Activated T-cell treated with anti-CD3 and anti-CD28 coated beads, Interleukin-2, amount 50 U/mL, for 72 hours (primary cell): ENCODE measurements at regions not wholly inside any gene's neighbourhood (a gene's known extent, or its start where the extent isn't known, plus 50 kb on each side); places are given as distances from the start of the nearest gene placed in this dataset.
A peak's percentile ranks its signal among the peaks of the same experiment; 100 is the strongest.

ENCODE experiments used
- ATAC-seq, 2 donors: fragments of 150-1000 bp; cut with Tn5 transposase; replicated peaks in 1 of 2; 2 replicates each; pipeline ENCODE4 v1.10.0; 2021; ENCODE audit warnings: moderate library complexity in 2 of 2, mild to moderate bottlenecking in 1 of 2
- DNase-seq, 2 donors: peaks; one replicate each; pipeline ENCODE4 v3.0.0; 2021 to 2022; ENCODE audit warnings: mixed read lengths in 1 of 2
- H3K27ac Mint-ChIP-seq: one replicate; pipeline ENCODE4 v1.8.0; 2022; ENCODE audit warnings: mild to moderate bottlenecking, moderate library complexity, mixed read lengths
- H3K27me3 Mint-ChIP-seq: one replicate; pipeline ENCODE4 v1.8.0; 2022; ENCODE audit warnings: low read depth, mixed read lengths
- H3K36me3 Mint-ChIP-seq, 2 donors: one replicate each; pipeline ENCODE4 v1.8.0; 2022; ENCODE audit warnings: mixed read lengths in 2 of 2, mild to moderate bottlenecking in 1 of 2; ENCODE audit not compliant: insufficient read depth in 2 of 2
- H3K4me1 Mint-ChIP-seq: one replicate; pipeline ENCODE4 v1.8.0; 2022; ENCODE audit warnings: low read depth, mixed read lengths
- H3K4me3 Mint-ChIP-seq, 2 donors: one replicate each; pipeline ENCODE4 v1.8.0; 2022; ENCODE audit warnings: mild to moderate bottlenecking in 2 of 2, mixed read lengths in 2 of 2, moderate library complexity in 2 of 2
- H3K9me3 Mint-ChIP-seq, 2 donors: one replicate each; pipeline ENCODE4 v1.8.0; 2022; ENCODE audit warnings: mixed read lengths in 2 of 2

GRCh38 chr10:69726850-69727249 is 74.9 kb upstream of the COL13A1 start:
- DNase-seq (no peak), ATAC-seq (no peak)
- H3K9me3 Mint-ChIP-seq: no peaks in the 10 kb centered on the region
- no peaks in the 10 kb centered on the region for H3K4me1 Mint-ChIP-seq
- H3K27ac Mint-ChIP-seq: no peak overlapping the region
- no peak overlapping the region for H3K4me3 Mint-ChIP-seq
- H3K36me3 Mint-ChIP-seq: no peaks in the 10 kb centered on the region
- H3K27me3 Mint-ChIP-seq: peaks cover 39% of the 10 kb centered on the region

- DNase-seq: no peak
- Mint-ChIP-seq H3K9me3 (no peaks in the 10 kb centered on the region), H3K4me1 (no peaks in the 10 kb centered on the region), H3K4me3 (no peak overlapping the region), H3K27ac (no peak overlapping the region), H3K27me3 (peaks cover 29% of the 10 kb centered on the region), H3K36me3 (no peaks in the 10 kb centered on the region)
- ATAC-seq: peak in 1 of 2 donors; percentile 51
These were observed 73.3 kb upstream of the COL13A1 start for GRCh38 chr10:69728335-69728870.

GRCh38 chr10:69729326-69730048 is 72.2 kb upstream of the COL13A1 start:
- H3K27me3 Mint-ChIP-seq: peaks cover 18% of the 10 kb centered on the region
- ATAC-seq (no peak), DNase-seq (no peak)
- H3K9me3 Mint-ChIP-seq: no peaks in the 10 kb centered on the region
- no peak overlapping the region for H3K4me3 Mint-ChIP-seq
- no peaks in the 10 kb centered on the region for H3K36me3 Mint-ChIP-seq
- no peak overlapping the region for H3K27ac Mint-ChIP-seq
- peaks cover 7% of the 10 kb centered on the region for H3K4me1 Mint-ChIP-seq

- Mint-ChIP-seq H3K9me3 (no peaks in the 10 kb centered on the region), H3K27me3 (peaks cover 15% of the 10 kb centered on the region), H3K4me3 (no peak overlapping the region), H3K4me1 (peaks cover 18% of the 10 kb centered on the region), H3K27ac (no peak overlapping the region), H3K36me3 (no peaks in the 10 kb centered on the region)
- DNase-seq (no peak), ATAC-seq (no peak)
These were observed 71.2 kb upstream of the COL13A1 start for GRCh38 chr10:69730251-69731156.

DNA sequence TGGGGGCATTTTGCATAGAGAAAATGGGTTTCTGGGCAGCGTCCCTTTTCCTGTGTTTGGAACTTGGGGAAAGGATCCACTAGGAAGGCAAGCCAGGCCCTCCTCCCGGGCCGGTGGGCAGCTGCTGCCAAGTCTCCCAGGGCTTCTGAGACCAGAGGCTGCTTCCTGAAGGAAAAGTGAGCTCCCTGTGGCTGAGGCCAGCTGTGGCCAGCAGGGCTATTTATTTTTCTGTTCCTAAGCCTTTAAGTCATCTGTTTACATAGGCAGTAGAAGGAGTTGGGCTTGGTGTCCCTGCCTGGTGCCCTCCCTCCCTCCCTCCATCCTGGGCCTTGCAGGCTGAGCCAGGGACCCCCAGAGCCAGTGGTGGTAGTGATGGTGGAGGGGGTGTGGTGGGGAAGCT is 70.5 kb upstream of the COL13A1 start:
- no peak for DNase-seq
- no peak overlapping the region for H3K4me3 Mint-ChIP-seq
- H3K4me1 Mint-ChIP-seq: peaks cover 23% of the 10 kb centered on the region
- no peak overlapping the region for H3K27ac Mint-ChIP-seq
- no peaks in the 10 kb centered on the region for H3K36me3 Mint-ChIP-seq
- no peaks in the 10 kb centered on the region for H3K9me3 Mint-ChIP-seq
- no peak for ATAC-seq
- peaks cover 12% of the 10 kb centered on the region for H3K27me3 Mint-ChIP-seq

DNA sequence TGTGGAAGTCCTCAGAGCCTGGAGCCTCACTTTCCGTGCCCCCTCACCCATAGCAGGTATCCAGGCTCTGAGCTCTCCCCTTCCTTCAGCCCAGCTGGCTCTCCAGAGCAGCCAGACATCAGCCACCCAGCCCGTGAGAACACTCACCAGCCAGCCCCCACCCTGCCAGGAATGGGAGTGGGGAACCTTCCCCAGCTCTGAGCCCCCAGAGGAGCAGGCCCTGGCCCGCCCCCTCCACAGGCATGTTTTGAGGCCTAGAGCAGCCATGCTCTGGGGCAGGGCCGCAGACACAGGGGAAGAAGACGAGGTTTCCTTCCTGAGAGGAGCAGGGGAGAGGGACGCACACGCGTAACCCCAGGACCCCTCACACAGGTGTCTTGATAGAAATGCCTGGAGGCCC is 70.0 kb upstream of the COL13A1 start:
- DNase-seq (no peak), ATAC-seq (no peak)
- H3K4me1 Mint-ChIP-seq: peaks cover 23% of the 10 kb centered on the region
- peaks cover 7% of the 10 kb centered on the region for H3K27me3 Mint-ChIP-seq
- H3K9me3 Mint-ChIP-seq: no peaks in the 10 kb centered on the region
- H3K4me3 Mint-ChIP-seq: no peak overlapping the region
- no peak overlapping the region for H3K27ac Mint-ChIP-seq
- no peaks in the 10 kb centered on the region for H3K36me3 Mint-ChIP-seq

- DNase-seq: no peak
These were observed 69.4 kb upstream of the COL13A1 start for GRCh38 chr10:69732147-69732825.

DNA sequence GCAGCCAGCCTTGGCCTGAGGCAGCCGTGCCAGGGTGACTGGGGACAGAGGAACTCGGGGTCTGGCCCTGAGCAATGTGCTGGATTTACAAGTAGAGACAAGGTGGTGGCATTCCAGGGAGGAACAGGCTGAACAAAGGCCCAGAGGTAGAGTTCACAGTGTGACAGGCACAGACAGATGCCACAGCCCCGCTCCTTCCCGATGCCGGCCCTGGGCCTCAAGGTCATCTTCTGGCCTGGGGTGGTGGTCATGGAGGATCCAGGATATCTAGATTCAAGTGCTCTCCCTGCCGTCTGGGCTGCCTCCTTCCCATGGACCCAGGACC is 68.9 kb upstream of the COL13A1 start:
- H3K9me3 Mint-ChIP-seq: no peaks in the 10 kb centered on the region
- no peak for DNase-seq
- H3K4me3 Mint-ChIP-seq: no peak overlapping the region

More at GRCh38 chr10:69732147-69732825, 69.4 kb upstream of the COL13A1 start:
- no peak for ATAC-seq
- H3K9me3 Mint-ChIP-seq: no peaks in the 10 kb centered on the region
- H3K27ac Mint-ChIP-seq: no peak overlapping the region
- peaks cover 23% of the 10 kb centered on the region for H3K4me1 Mint-ChIP-seq
- no peaks in the 10 kb centered on the region for H3K36me3 Mint-ChIP-seq
- peaks cover 5% of the 10 kb centered on the region for H3K27me3 Mint-ChIP-seq
- H3K4me3 Mint-ChIP-seq: no peak overlapping the region

GRCh38 chr10:69733791-69734261 is 67.9 kb upstream of the COL13A1 start:
- DNase-seq: no peak
- no peak overlapping the region for H3K4me3 Mint-ChIP-seq
- ATAC-seq: no peak

More for the DNA sequence above, 68.9 kb upstream of the COL13A1 start:
- Mint-ChIP-seq H3K27ac (no peak overlapping the region), H3K4me1 (peaks cover 23% of the 10 kb centered on the region), H3K27me3 (peaks cover 5% of the 10 kb centered on the region), H3K36me3 (no peaks in the 10 kb centered on the region)
- ATAC-seq: no peak

DNA sequence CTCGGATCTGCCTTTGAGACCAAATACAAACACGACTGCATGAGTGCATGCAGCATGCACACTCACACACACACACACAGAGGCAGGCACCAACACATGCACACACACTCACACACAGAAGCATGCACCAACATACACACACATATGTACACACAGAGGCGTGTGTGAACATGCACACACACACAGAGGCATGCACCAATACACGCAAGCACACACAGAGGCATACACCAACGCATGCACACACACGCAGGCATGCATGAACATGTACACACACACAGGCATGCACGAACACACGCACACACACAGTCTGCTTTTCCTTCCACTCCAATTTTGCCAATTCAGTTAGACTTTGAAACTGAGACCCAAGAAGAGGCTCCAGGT is 67.3 kb upstream of the COL13A1 start:
- DNase-seq (no peak), ATAC-seq (peak; percentile 27 to 37)
- Mint-ChIP-seq H3K27me3 (peaks cover 5% of the 10 kb centered on the region), H3K4me1 (peaks cover 23% of the 10 kb centered on the region), H3K27ac (no peak overlapping the region), H3K4me3 (peak overlapping the region; percentile 6 to 65), H3K36me3 (no peaks in the 10 kb centered on the region), H3K9me3 (no peaks in the 10 kb centered on the region)

More at GRCh38 chr10:69733791-69734261, 67.9 kb upstream of the COL13A1 start:
- Mint-ChIP-seq H3K36me3 (no peaks in the 10 kb centered on the region), H3K27ac (no peak overlapping the region), H3K4me1 (peaks cover 23% of the 10 kb centered on the region), H3K9me3 (no peaks in the 10 kb centered on the region), H3K27me3 (peaks cover 5% of the 10 kb centered on the region)

DNA sequence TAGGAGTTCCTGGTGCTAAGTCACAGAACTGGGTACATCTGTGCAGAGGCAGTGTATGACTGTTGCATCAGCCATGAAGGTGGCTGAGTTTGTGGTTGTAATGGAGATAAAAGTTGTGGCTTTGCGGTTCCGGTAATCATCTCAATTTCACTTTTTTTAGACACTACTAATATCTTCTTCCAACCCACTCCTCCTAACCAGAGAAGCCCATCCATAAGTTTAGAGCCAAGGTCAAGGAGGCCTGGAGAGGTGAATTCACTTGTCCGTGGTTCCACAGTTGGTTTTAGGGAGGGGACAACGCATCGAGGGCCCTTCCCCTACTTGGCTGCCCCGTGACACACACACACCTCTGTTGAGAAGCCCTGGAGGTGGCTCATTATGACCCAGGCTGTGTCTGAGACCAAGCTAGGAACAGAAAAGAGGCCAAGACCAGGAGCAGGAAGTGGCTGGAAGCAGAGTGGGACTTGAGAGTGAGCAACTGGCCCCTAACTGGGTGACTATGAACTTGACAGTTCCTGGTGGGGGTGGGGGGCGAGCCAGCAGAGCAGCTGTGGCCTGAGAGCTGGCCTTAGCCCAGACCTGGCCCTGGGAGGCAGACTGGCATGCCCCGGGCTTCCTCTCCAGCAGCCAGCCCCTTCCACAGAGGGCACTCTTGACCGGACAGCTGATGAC is 66.8 kb upstream of the COL13A1 start:
- Mint-ChIP-seq H3K27ac (peak overlapping the region; percentile 81), H3K4me3 (peak overlapping the region; percentile 6 to 65), H3K27me3 (peaks cover 5% of the 10 kb centered on the region), H3K36me3 (no peaks in the 10 kb centered on the region), H3K9me3 (no peaks in the 10 kb centered on the region), H3K4me1 (peaks cover 23% of the 10 kb centered on the region)
- peak; percentile 87 to 88 for ATAC-seq
- DNase-seq: peak; percentile 34 to 48

DNA sequence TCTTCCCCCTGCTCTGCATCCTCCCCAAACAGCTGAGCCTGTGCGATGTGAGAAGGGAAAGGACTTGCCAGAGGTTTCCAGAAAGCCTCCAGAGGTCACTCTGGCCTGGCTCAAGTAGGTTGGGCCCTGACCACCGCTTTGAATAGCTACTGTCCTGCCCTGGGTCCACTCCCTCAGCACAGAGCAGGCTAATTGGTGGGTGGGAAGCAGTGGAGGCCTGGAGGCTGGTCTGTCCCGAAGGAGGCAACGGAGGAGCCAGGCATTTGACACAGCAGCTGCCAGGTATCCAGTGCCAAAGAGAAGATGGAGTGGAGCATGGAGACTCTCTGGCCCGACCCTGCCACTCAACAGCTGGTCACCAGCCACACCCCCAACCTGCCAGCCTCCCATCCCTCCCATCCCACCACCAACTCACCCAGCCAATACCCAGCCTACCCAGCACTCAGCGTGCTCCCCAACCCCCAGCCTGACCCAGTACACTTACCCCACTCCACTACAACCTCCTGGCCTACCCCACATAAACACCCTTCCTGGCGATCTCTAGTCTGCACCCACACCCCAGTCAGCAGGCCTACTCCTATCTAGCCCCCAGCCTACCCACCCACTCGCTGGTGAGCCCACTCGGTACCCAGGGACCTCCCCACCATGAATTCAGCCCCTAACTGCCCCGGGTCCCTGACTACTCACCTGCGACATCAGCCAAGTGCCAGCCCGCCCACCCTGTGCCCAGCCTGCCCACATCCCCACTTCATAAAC is 64.6 kb upstream of the COL13A1 start:
- no peak for ATAC-seq
- Mint-ChIP-seq H3K4me1 (peaks cover 23% of the 10 kb centered on the region), H3K27me3 (peaks cover 5% of the 10 kb centered on the region), H3K27ac (no peak overlapping the region), H3K9me3 (no peaks in the 10 kb centered on the region), H3K36me3 (no peaks in the 10 kb centered on the region), H3K4me3 (no peak overlapping the region)
- no peak for DNase-seq
